OCI-M1 (cell line): ENCODE measurements at regions not wholly inside any gene's neighbourhood (a gene's known extent, or its start where the extent isn't known, plus 50 kb on each side); places are given as distances from the start of the nearest gene placed in this dataset.
"Not testable (repeated sequence)": the region's sequence is repeated elsewhere in the genome, so short reads cannot be mapped to it uniquely, and the experiment has no call there.

Experiments
- DNase-seq: peaks from one replicate; lab custom pipeline; 2025; lab: John Stamatoyannopoulos, UW

DNA sequence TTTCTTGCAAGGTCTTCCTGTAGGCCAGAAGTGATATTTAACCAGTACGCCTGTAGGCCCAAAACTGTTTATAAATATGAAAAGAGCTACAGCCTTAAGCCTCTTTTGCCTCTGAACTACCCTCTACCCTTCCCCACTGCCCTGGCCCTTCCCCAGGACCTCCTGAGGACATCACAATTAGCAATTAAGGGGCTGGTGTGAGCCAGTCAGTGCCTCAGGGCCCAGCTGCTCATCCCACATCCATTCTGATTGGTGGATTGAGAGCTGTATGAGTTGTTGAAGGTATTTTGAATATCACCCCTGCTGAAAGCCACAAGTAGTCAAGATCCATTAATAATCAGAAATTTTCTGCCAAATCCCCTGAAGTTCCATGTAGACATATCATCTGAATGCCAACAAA is 126.3 kb upstream of the TACR1 start:
- DNase-seq: no peak

DNA sequence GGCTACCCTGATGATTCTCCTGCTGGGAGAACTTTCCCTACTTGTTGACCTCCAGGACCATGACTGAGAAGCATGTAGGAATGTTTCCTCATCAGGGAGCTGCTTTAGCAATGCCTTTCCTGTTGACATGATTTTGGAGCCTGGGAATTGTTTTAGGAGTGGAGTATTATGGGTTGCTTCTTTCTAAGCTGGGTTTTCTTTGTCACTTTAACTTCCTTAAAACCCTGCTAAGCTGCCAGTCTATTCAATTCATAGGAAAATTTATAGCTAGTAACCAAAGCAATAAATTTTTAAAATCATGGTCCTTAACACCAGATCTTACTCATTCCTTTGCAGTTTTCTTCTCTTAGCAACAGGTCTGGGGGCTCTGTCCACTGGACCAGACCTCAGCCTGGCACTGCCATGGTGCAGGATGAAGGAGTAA is 125.6 kb upstream of the TACR1 start:
- no peak for DNase-seq

- peak; percentile 35 for DNase-seq
Measured at GRCh38 chr2:75324141-75324540, 124.8 kb upstream of the TACR1 start.

DNA sequence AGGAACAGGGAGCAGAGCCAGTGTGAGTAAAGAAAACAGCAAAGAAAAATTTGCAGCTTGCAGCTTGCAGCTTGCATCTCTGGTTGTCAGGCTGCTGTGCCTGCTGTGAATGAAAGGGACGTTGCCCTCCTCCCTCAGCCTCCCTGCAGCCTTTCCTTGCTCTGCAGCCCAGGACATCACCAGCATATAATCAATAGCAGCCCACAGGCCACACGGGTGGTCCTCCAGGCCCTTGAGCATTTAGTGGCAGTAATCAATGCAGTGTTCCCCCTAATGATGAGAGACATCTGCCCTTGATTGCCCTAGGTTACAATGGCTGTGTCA is 122.2 kb upstream of the TACR1 start:
- DNase-seq: no peak

- no peak for DNase-seq
Measured at GRCh38 chr2:75320898-75321598, 121.7 kb upstream of the TACR1 start.

DNA sequence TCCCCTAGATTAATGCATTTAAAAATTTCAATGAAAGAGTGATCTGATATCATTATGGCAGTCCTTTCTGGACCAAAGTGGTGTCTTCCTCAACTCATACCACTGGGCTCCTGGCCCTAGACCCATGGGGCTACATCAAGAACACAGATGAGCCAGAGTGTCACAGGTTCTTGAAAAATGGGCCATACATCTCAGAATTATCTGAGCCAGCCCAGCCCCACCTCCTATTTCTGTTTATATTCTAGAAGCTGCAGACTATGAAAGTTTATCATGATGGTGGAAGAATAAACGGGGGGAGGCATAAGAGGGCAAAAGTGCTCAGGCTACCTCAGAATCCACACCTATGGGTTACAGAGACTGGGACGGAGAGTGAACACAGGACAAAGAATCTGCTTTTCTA is 120.6 kb upstream of the TACR1 start:
- no peak for DNase-seq

- DNase-seq: no peak
Measured at GRCh38 chr2:75317802-75318201, 118.5 kb upstream of the TACR1 start.

DNA sequence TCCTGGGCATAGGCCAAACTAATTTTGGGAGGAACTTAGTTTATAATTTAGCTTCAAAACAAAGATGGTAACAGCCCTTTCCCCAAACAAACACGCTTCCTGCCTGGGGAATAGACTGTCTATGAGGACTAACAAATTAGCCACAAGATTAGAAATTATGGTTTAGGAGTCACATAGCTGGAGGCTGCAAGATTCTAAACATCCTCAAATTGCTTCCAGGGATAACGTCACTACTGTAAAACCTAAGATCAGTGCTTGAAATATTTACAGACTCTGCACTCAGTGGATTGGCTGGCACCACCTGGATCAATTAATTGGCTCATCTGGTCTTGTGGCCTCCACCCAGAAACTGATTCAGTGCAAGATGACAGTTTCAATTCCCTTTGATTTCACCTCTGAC is 118.0 kb upstream of the TACR1 start:
- DNase-seq: no peak

DNA sequence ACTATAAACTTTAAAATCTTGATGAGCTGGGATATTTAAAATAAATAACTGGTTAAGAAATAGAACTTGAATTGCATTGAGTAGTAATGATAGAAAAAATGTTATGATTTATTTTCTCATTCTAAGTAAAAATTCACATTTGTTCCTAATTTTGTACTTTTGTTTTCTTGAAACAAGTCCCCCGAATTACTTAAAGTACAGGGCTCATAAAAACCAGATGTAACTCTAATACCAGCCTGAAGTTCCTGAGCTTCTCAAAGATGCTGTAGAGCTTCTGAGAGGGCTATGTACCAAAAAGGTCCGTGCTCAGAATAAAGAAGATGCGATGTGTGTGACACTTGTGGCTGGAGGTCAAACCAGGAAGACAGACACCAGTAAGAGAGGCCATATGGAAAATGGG is 116.1 kb upstream of the TACR1 start:
- DNase-seq: no peak

- DNase-seq: peak; percentile 78
Measured at GRCh38 chr2:75311993-75312392, 112.7 kb upstream of the TACR1 start.

- DNase-seq: no peak
Measured at GRCh38 chr2:75311521-75311920, 112.2 kb upstream of the TACR1 start.

DNA sequence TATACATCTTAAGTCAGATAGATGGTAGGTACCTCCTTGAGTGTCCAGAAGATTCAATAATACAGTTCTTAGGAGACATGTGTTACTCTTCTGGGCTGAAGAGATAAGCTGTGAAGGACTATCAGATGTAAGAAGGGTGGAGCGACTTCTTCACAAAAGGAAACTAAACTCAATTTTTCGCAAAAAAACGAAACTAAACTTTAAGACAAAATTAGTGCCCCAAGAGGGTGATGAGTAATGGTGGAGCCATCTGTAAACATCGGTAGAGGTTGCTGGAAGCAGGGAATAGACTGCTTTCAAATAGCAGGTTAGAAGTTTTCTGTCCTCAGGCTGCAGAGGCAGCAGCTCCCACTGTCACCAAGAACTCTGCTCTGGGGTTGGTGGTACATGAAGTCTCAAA is 111.6 kb upstream of the TACR1 start:
- peak; percentile 87 for DNase-seq

DNA sequence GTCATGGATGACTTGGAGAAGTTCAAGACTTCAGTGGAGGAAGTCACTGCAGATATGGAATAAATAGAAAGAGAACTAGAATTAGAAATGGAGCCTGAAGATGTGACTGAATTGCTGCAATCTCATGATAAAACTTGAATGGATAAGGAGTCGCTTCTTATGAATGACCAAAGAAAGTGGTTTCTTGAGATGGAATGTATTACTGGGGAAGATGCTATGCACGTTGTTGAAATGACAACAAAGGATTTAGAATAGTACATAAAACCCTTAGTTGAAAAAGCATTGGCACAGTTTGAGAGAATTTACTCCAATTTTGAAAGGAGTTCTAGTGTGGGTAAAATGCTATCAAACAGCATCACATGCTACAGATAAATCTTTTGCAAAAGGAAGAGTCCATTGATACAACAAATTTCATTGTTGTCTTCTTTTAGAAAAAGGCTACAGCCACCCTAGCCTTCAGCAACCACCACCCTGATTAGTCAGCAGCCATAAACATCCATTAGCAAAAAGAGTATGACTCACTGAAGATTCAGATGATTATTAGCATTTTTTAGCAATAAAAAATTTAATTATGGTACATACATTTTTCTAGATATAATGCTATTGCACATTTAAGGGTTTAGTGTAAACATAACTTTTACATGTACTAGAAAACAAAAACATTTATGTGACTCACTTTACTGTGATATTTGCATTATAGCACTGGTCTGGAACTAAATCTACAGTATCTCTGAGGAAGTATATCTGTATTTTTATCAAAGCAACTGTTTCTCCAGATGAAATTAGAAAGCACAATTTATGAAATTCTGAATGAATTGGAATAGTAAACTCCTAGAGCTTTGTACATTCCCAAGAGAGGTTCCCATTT is 110.5 kb upstream of the TACR1 start:
- peak; percentile 24 for DNase-seq

DNA sequence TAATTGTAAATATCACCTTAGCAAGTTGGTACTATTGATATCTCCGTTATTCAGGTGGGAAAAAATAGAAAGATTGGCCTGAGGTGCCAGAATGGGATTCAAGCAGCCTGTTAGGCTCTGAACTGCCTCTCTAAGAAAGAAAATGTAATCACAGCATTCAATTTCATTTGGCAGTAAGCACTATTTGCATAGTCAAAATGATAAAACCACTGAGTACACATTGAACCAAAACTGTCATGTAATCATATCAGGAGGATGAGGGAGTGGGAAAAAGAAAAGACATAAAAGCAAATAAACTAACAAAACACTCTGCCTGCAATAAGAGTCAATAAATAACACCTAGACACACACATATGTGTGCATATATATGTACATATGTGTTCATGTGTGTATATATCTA is 103.9 kb upstream of the TACR1 start:
- no peak for DNase-seq

GRCh38 chr2:75294362-75294761 is 95.0 kb upstream of the TACR1 start:
- DNase-seq: no peak

DNA sequence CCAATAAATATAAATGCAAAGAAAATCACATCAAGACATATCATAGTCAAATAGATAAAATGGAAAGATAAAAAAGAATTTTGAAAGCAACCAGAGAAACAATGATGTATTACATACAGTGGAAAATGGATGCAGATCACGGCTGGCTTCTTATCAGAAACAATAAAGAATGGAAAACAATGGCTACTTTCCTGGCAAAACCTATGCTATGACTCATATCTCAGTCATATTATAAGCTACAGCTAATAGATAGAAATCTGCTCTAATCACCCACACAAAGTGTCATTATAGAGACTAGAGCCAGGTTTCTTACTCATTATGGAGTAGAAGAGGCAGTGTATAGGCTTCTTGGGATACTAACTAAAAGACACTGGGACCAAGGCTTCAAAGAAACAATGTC is 93.5 kb upstream of the TACR1 start:
- no peak for DNase-seq

GRCh38 chr2:75290600-75291150 is 91.4 kb upstream of the TACR1 start:
- DNase-seq: no peak

DNA sequence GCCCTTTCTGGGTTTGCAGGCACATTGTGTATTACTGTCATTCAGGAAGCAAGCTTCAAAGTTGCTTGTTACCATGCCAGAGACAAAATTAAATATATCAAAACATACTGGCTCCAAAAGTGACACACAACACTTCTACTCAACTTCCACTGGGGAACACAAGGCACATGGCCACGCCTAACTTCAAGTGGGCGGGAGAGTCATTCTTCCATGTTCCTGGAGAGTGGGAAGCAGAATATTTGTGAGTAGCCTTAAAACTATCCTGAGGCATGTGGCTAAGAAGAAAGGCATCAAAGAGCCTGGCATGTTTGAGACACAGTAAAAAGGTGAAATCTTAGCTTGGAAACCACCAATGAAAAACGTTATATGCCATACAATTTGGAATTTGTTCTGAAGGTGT is 90.5 kb upstream of the TACR1 start:
- DNase-seq: no peak

- not testable (repeated sequence) for DNase-seq
Measured at GRCh38 chr2:75289178-75289577, 89.9 kb upstream of the TACR1 start.

DNA sequence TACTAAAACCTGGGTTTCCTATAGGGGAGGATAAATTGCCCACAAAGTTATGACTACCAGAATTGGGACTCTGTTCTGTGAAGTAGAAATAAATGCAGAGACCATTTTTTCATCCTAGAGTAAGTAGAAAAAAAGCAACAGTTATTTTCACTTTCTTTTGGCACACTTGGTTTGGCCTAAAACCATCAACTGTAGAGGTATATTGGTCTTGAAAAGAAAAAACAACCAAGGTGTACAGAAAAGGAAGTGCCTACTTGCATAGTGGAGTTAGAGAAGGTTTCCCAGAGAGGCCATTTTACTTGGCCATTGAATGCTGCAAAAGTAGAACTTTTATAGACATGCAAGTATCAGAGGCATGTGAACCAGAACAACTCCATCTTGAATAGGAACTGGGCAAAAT is 89.4 kb upstream of the TACR1 start:
- no peak for DNase-seq

- DNase-seq: peak; percentile 2
Measured at GRCh38 chr2:75287624-75288316, 88.5 kb upstream of the TACR1 start.

GRCh38 chr2:75284345-75284744 is 85.0 kb upstream of the TACR1 start:
- DNase-seq: no peak
